NB4 (cell line): ENCODE measurements at regions not wholly inside any gene's neighbourhood (a gene's known extent, or its start where the extent isn't known, plus 50 kb on each side); places are given as distances from the start of the nearest gene placed in this dataset.
A peak's percentile ranks its signal among the peaks of the same experiment; 100 is the strongest.

Source experiments
- DNase-seq: peaks from one replicate; pipeline ENCODE4 v3.0.0; 2010; ENCODE audit warnings: low read depth
- H3K4me3 ChIP-seq: one replicate; pipeline ENCODE4 v1.5.1; 2011; ENCODE audit warnings: mild to moderate bottlenecking, low read depth, low read length, moderate library complexity
- CTCF ChIP-seq: IDR thresholded peaks from one replicate; pipeline ENCODE4 v1.5.1; 2012; ENCODE audit warnings: low read depth, low read length
- MAX ChIP-seq: IDR thresholded peaks from 2 replicates; pipeline ENCODE4 v1.6.1; 2011; ENCODE audit warnings: low read depth, low read length
- MYC ChIP-seq: IDR thresholded peaks from 2 replicates; pipeline ENCODE4 v1.6.1; 2011; ENCODE audit warnings: low read depth, low read length
- POLR2A ChIP-seq: IDR thresholded peaks from 2 replicates; pipeline ENCODE4 v1.6.1; 2011; ENCODE audit warnings: mild to moderate bottlenecking; ENCODE audit not compliant: insufficient read length; ENCODE audit errors: extremely low read depth

GRCh38 chr12:58539295-58539694, 381.0 kb downstream of the LRIG3 start:
- TF ChIP-seq CTCF, result no peak
- no peak for TF ChIP-seq POLR2A
- TF ChIP-seq MAX, result no peak
- DNase-seq, result no peak
- H3K4me3 ChIP-seq, result no peak overlapping the region

GRCh38 chr12:58540480-58541299, 379.6 kb downstream of the LRIG3 start:
- peak; percentile 73 for DNase-seq
- H3K4me3 ChIP-seq, result no peak overlapping the region
- TF ChIP-seq POLR2A, result no peak
- no peak for TF ChIP-seq MYC
- peak; percentile 80 for TF ChIP-seq CTCF

- TF ChIP-seq CTCF (no peak), POLR2A (no peak), MYC (no peak), MAX (no peak)
- DNase-seq, result no peak
- no peak overlapping the region for H3K4me3 ChIP-seq
Measured at GRCh38 chr12:58541300-58541690, 379.0 kb downstream of the LRIG3 start.

- DNase-seq, result no peak
Measured at GRCh38 chr12:58544281-58544680, 376.0 kb downstream of the LRIG3 start.

GRCh38 chr12:58547217-58547616, 373.1 kb downstream of the LRIG3 start:
- no peak for DNase-seq
- TF ChIP-seq MAX (no peak), CTCF (no peak), MYC (no peak), POLR2A (no peak)
- no peak overlapping the region for H3K4me3 ChIP-seq

More at GRCh38 chr12:58544281-58544680, 376.0 kb downstream of the LRIG3 start:
- no peak overlapping the region for H3K4me3 ChIP-seq
- no peak for TF ChIP-seq MAX
- no peak for TF ChIP-seq POLR2A
- TF ChIP-seq CTCF, result no peak
- TF ChIP-seq MYC, result no peak
